Hepatocyte (in vitro differentiated cells): ENCODE measurements at regions not wholly inside any gene's neighbourhood (a gene's known extent, or its start where the extent isn't known, plus 50 kb on each side); places are given as distances from the start of the nearest gene placed in this dataset.

Source experiments
- DNase-seq: peaks from one replicate; pipeline ENCODE4 v3.0.0-alpha.2; 2016; ENCODE audit warnings: low spot score
- H2AFZ ChIP-seq: fragments of 200-600 bp; sonication (generic); 2 replicates; pipeline ENCODE4 v1.6.0; 2016; ENCODE audit warnings: antibody characterized with exemption, mild to moderate bottlenecking
- H3K27ac ChIP-seq: fragments of 200-600 bp; sonication (generic); 2 replicates; pipeline ENCODE4 v1.5.1; 2016; ENCODE audit warnings: mild to moderate bottlenecking
- H3K27me3 ChIP-seq: fragments of 200-600 bp; sonication (generic); 2 replicates; pipeline ENCODE4 v1.6.1; 2016
- H3K36me3 ChIP-seq: fragments of 200-600 bp; sonication (generic); replicated peaks from 2 replicates; pipeline ENCODE4 v1.5.1; 2016; ENCODE audit warnings: low read depth; ENCODE audit not compliant: insufficient read depth
- H3K4me1 ChIP-seq: fragments of 200-600 bp; sonication (generic); 2 replicates; pipeline ENCODE4 v1.5.1; 2016; ENCODE audit warnings: mild to moderate bottlenecking, moderate library complexity; ENCODE audit not compliant: insufficient read depth
- H3K4me2 ChIP-seq: fragments of 200-600 bp; sonication (generic); 2 replicates; pipeline ENCODE4 v1.6.0; 2016
- H3K4me3 ChIP-seq: fragments of 200-600 bp; sonication (generic); 2 replicates; pipeline ENCODE4 v1.5.1; 2016; ENCODE audit warnings: mild to moderate bottlenecking
- H3K79me2 ChIP-seq: fragments of 200-600 bp; sonication (generic); 2 replicates; pipeline ENCODE4 v1.6.0; 2017; ENCODE audit warnings: mild to moderate bottlenecking
- H3K9me2 ChIP-seq: fragments of 200-600 bp; sonication (generic); replicated peaks from 2 replicates; pipeline ENCODE4 v1.6.0; 2017; ENCODE audit warnings: mild to moderate bottlenecking; ENCODE audit not compliant: insufficient read depth
- H3K9me3 ChIP-seq: fragments of 200-600 bp; sonication (generic); 2 replicates; pipeline ENCODE4 v1.5.1; 2016; ENCODE audit warnings: low read depth, mild to moderate bottlenecking
- H4K20me1 ChIP-seq: fragments of 200-600 bp; sonication (generic); 2 replicates; pipeline ENCODE4 v1.6.0; 2016; ENCODE audit warnings: mild to moderate bottlenecking; ENCODE audit not compliant: insufficient read depth, poor library complexity, severe bottlenecking
- CTCF ChIP-seq: fragments of 200-600 bp; sonication (generic); IDR thresholded peaks from 2 replicates; pipeline ENCODE4 v1.5.1; 2016; ENCODE audit warnings: antibody characterized with exemption, mild to moderate bottlenecking; ENCODE audit not compliant: poor library complexity
- EZH2 ChIP-seq: fragments of 200-600 bp; sonication (generic); IDR thresholded peaks from 2 replicates; pipeline ENCODE4 v1.6.1; 2016; ENCODE audit warnings: antibody characterized with exemption, mild to moderate bottlenecking, borderline replicate concordance
- EZH2phosphoT487 ChIP-seq: fragments of 200-600 bp; sonication (generic); IDR thresholded peaks from one replicate; pipeline ENCODE4 v1.6.1; 2018; ENCODE audit warnings: antibody characterized with exemption, mild to moderate bottlenecking, low read depth, moderate library complexity; ENCODE audit not compliant: unreplicated experiment, severe bottlenecking
- WGBS: methylation state at CpG from one replicate; pipeline ENCODE4 v1.1.6; 2016; ENCODE audit warnings: low lambda C conversion rate; ENCODE audit errors: missing lambda C conversion rate; 5-methylcytosine and 5-hydroxymethylcytosine counted together

GRCh38 chr20:23244156-23244915 is 106.3 kb upstream of the NXT1 start:
- Histone ChIP-seq H3K4me3 (no peak overlapping the region), H3K27ac (no peak overlapping the region), H3K4me2 (no peak overlapping the region), H3K9me3 (no peaks in the 10 kb centered on the region), H3K27me3 (no peaks in the 10 kb centered on the region), H3K36me3 (no peaks in the 10 kb centered on the region), H3K9me2 (no peaks in the 10 kb centered on the region), H3K4me1 (no peaks in the 10 kb centered on the region), H4K20me1 (no peaks in the 10 kb centered on the region), H3K79me2 (no peaks in the 10 kb centered on the region), H2AFZ (no peak overlapping the region)
- DNase-seq: no peak
- TF ChIP-seq CTCF (no peak), EZH2phosphoT487 (no peak), EZH2 (no peak)
- 89% methylated on average over 27 of the region's 27 CpGs for WGBS

- no peak for TF ChIP-seq EZH2
- TF ChIP-seq EZH2phosphoT487: no peak
- TF ChIP-seq CTCF: no peak
- DNase-seq: no peak
- no peaks in the 10 kb centered on the region for H3K9me3 ChIP-seq
- H3K79me2 ChIP-seq: no peaks in the 10 kb centered on the region
- 93% methylated on average over 4 of the region's 4 CpGs for WGBS
- no peaks in the 10 kb centered on the region for H3K4me1 ChIP-seq
- H2AFZ ChIP-seq: no peak overlapping the region
- H3K4me2 ChIP-seq: no peak overlapping the region
- no peaks in the 10 kb centered on the region for H3K36me3 ChIP-seq
- no peak overlapping the region for H3K4me3 ChIP-seq
- H4K20me1 ChIP-seq: no peaks in the 10 kb centered on the region
- no peaks in the 10 kb centered on the region for H3K9me2 ChIP-seq
- H3K27ac ChIP-seq: no peak overlapping the region
- no peaks in the 10 kb centered on the region for H3K27me3 ChIP-seq
These were observed 106.8 kb upstream of the NXT1 start for GRCh38 chr20:23243791-23244155.

GRCh38 chr20:23242556-23243180 is 107.9 kb upstream of the NXT1 start:
- Histone ChIP-seq H3K4me2 (no peak overlapping the region), H3K4me1 (no peaks in the 10 kb centered on the region), H4K20me1 (no peaks in the 10 kb centered on the region), H3K9me2 (no peaks in the 10 kb centered on the region), H3K4me3 (no peak overlapping the region), H3K27me3 (no peaks in the 10 kb centered on the region), H3K9me3 (no peaks in the 10 kb centered on the region), H3K79me2 (no peaks in the 10 kb centered on the region), H2AFZ (no peak overlapping the region), H3K27ac (no peak overlapping the region), H3K36me3 (no peaks in the 10 kb centered on the region)
- 60% methylated on average over 5 of the region's 5 CpGs for WGBS
- DNase-seq: no peak
- TF ChIP-seq CTCF: no peak
- TF ChIP-seq EZH2: no peak
- no peak for TF ChIP-seq EZH2phosphoT487
